ENCODE measurements at regions not wholly inside any gene's neighbourhood (a gene's known extent, or its start where the extent isn't known, plus 50 kb on each side); places are given as distances from the start of the nearest gene placed in this dataset.

DNA sequence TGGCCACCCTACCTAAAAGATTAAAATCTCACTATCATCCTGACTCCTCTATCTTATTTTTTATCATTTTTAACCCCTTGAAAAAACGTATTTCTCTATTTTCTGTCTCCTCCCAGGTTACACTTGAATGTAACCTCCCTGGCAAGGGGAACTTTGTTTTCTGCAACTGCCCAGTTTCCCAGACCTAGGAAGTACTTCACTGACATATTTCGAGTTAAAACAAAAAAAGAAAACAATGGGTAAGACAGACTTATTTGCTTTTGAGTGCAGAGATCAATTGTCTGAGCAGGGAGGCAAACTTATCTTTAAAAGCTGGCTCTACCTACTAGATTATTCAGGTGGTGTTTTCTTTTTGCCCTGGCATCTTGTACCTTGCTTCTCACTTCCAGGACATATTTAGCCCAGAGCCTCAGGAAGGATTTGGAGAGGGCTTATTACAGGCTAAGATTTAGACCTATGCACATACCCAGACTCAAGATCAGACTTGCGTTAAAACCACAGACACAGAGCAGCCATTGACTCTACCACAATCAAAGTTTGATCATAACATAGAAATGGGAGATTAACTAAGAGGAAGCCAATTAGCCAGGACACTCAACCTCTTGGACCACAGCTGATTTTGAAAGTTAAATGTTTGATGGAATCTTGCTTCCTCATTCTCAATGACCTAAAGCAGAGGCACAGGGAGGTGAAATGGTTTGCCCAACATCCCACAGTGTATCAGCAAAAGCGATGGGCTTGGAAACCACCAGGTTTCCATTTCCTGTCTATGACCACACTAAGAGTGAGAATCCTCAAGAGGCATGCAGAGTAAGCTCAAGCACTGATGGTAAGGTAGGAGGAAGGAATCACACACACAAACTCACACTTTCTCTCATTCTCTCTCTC lies 169.5 kb upstream of the THBS1 start:
- H3K9me3 Mint-ChIP-seq = no peaks in the 10 kb centered on the region
- peaks cover 4% of the 10 kb centered on the region for H3K4me1 Mint-ChIP-seq (ENCODE audit: unreplicated experiment)
- TF ChIP-seq, protein P1, sequence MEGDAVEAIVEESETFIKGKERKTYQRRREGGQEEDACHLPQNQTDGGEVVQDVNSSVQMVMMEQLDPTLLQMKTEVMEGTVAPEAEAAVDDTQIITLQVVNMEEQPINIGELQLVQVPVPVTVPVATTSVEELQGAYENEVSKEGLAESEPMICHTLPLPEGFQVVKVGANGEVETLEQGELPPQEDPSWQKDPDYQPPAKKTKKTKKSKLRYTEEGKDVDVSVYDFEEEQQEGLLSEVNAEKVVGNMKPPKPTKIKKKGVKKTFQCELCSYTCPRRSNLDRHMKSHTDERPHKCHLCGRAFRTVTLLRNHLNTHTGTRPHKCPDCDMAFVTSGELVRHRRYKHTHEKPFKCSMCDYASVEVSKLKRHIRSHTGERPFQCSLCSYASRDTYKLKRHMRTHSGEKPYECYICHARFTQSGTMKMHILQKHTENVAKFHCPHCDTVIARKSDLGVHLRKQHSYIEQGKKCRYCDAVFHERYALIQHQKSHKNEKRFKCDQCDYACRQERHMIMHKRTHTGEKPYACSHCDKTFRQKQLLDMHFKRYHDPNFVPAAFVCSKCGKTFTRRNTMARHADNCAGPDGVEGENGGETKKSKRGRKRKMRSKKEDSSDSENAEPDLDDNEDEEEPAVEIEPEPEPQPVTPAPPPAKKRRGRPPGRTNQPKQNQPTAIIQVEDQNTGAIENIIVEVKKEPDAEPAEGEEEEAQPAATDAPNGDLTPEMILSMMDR (conservative IDR thresholded peaks at IDR 0.05) = no peak
- DNase-seq (ENCODE audit: extremely low spot score, unreplicated experiment) = no peak
- no peak overlapping the region for H3K4me3 Mint-ChIP-seq
- H3K36me3 Mint-ChIP-seq = no peaks in the 10 kb centered on the region
- no peak overlapping the region for H3K27ac Mint-ChIP-seq
- peaks cover 3% of the 10 kb centered on the region for H3K27me3 Mint-ChIP-seq

DNA sequence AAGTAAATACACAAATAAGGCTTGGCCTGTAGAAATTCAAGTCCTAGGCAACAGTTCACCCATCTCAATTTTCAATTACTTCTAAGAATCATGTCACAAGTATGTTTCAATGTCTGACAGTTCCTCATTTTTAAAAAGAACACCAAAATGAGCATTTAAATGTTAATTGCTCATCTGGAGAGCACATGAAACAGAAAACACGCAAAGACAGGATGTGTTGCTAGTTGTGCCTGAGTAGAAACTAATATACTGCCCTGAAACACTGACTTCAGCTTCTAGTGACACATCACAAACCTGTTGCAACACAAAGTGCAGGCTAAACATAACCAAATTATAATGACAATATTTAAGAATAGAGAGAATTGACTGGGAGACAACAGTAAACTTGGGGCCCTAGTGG lies 167.3 kb upstream of the THBS1 start:
- no peak for DNase-seq (ENCODE audit: extremely low spot score, unreplicated experiment)
- Mint-ChIP-seq H3K4me3 (no peak overlapping the region), H3K4me1 (ENCODE audit: unreplicated experiment) (peaks cover 4% of the 10 kb centered on the region), H3K36me3 (no peaks in the 10 kb centered on the region), H3K27me3 (peaks cover 3% of the 10 kb centered on the region), H3K27ac (no peak overlapping the region), H3K9me3 (peaks cover 15% of the 10 kb centered on the region)
- TF ChIP-seq, protein P1 (conservative IDR thresholded peaks at IDR 0.05) = no peak

DNA sequence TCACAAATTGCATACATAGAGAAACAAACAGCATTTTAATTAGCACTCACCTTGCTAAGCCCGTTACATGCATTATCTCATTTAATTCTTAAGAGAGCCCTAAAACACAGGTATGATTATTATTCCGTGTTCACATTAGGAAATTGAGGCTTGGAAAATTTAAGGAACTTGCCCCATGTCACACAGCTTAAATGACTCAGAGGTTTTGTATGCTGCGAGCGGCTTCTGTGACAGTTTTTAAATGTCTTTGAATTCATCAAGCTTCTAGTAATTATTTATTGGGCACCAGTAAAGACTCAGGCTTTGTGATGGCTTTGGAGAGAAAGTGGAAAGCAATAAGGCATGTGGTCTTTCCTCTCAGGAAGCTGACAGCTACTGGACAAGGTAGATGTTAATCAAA lies 166.7 kb upstream of the THBS1 start:
- peaks cover 17% of the 10 kb centered on the region for H3K9me3 Mint-ChIP-seq
- H3K27me3 Mint-ChIP-seq = peaks cover 3% of the 10 kb centered on the region
- no peak overlapping the region for H3K27ac Mint-ChIP-seq
- no peak for DNase-seq (ENCODE audit: extremely low spot score, unreplicated experiment)
- TF ChIP-seq, protein P1 (conservative IDR thresholded peaks at IDR 0.05) = no peak
- peaks cover 7% of the 10 kb centered on the region for H3K4me1 Mint-ChIP-seq (ENCODE audit: unreplicated experiment)
- H3K36me3 Mint-ChIP-seq = no peaks in the 10 kb centered on the region
- H3K4me3 Mint-ChIP-seq = no peak overlapping the region

DNA sequence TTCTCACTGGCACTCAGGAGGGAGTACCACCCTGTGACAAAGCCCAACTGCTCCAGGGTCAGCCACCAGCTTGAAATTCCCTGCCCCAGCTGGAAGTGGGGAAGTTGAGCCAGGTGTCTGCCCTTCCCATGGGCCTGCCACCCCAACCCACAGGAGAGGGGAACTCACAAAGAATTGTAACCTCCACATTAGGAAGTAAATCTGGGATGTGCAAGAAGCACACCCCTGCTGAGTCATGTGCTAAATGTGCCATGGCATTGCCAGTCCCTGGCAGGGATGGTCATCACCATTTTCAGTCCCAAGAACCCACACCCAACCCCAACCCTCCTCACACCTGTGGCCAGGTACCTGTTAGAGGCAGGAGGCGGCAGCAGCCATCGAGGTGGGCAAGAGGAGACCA lies 165.2 kb upstream of the THBS1 start:
- Mint-ChIP-seq H3K27ac (no peak overlapping the region), H3K4me1 (ENCODE audit: unreplicated experiment) (peaks cover 20% of the 10 kb centered on the region), H3K36me3 (no peaks in the 10 kb centered on the region), H3K9me3 (peaks cover 29% of the 10 kb centered on the region), H3K4me3 (no peak overlapping the region), H3K27me3 (peaks cover 3% of the 10 kb centered on the region)
- TF ChIP-seq, protein P1 (conservative IDR thresholded peaks at IDR 0.05) = no peak
- DNase-seq (ENCODE audit: extremely low spot score, unreplicated experiment) = no peak

DNA sequence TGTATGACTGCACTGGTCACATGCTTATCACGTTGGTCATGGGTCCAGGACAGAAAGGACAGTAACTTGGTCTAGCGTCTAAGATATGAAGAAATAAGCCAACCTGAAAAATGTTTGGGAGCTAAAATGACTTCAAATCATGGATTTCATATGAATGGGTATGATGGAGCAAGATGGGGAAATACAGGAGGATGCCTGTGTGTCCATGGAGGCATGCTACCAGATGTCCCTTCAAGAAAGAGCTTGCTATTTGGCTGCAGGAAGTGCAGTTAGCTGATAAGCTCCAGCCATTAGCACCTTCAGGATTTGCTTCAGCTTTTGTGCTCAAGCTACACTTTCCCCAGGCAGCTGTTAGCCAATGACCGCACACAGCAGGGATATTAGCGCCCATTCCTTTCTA lies 164.6 kb upstream of the THBS1 start:
- Mint-ChIP-seq H3K9me3 (peaks cover 29% of the 10 kb centered on the region), H3K36me3 (no peaks in the 10 kb centered on the region), H3K27me3 (no peaks in the 10 kb centered on the region), H3K4me1 (ENCODE audit: unreplicated experiment) (peaks cover 20% of the 10 kb centered on the region), H3K4me3 (no peak overlapping the region), H3K27ac (no peak overlapping the region)
- no peak for DNase-seq (ENCODE audit: extremely low spot score, unreplicated experiment)
- TF ChIP-seq, protein P1 (conservative IDR thresholded peaks at IDR 0.05) = no peak
